Fibroblast of the aortic adventitia (primary cell): ENCODE measurements at regions not wholly inside any gene's neighbourhood (a gene's known extent, or its start where the extent isn't known, plus 50 kb on each side); places are given as distances from the start of the nearest gene placed in this dataset.

Experiments
- DNase-seq: peaks from one replicate; pipeline ENCODE4 v3.0.0-alpha.2; 2010; ENCODE audit warnings: low read depth
- H3K4me3 ChIP-seq: 2 replicates; pipeline ENCODE4 v1.5.1; 2011; ENCODE audit warnings: low read depth, mild to moderate bottlenecking, control low read depth, low read length, moderate library complexity
- CTCF ChIP-seq: IDR thresholded peaks from 2 replicates; pipeline ENCODE4 v1.5.1; 2011; ENCODE audit warnings: mild to moderate bottlenecking, low read length, control low read depth, inconsistent platforms; ENCODE audit not compliant: insufficient read depth

- DNase-seq, result no peak
- H3K4me3 ChIP-seq, result no peak overlapping the region
- no peak for TF ChIP-seq CTCF
Observed at GRCh38 chr12:100044266-100044665, 59.5 kb upstream of the ANKS1B start.

GRCh38 chr12:100043631-100044030 is 58.9 kb upstream of the ANKS1B start:
- TF ChIP-seq CTCF, result no peak
- H3K4me3 ChIP-seq, result no peak overlapping the region
- DNase-seq, result no peak
